Activated CD8-positive, alpha-beta memory T cell treated with anti-CD3 and anti-CD28 coated beads for 4 hours (primary cell): ENCODE measurements at regions not wholly inside any gene's neighbourhood (a gene's known extent, or its start where the extent isn't known, plus 50 kb on each side); places are given as distances from the start of the nearest gene placed in this dataset.

Source experiments
- DNase-seq, 2 donors: peaks; one replicate each; pipeline ENCODE4 v3.0.0-alpha.2; 2020; ENCODE audit warnings: low read depth in 2 of 2

GRCh38 chr2:125479143-125479636 is 1176.8 kb upstream of the GYPC start:
- DNase-seq: no peak

GRCh38 chr2:125490308-125490707 is 1165.7 kb upstream of the GYPC start:
- DNase-seq: no peak

- no peak for DNase-seq
These were observed 1164.3 kb upstream of the GYPC start for GRCh38 chr2:125491663-125492062.

- DNase-seq: no peak
These were observed 1143.6 kb upstream of the GYPC start for GRCh38 chr2:125512313-125512712.

GRCh38 chr2:125516496-125517109 is 1139.4 kb upstream of the GYPC start:
- no peak for DNase-seq

GRCh38 chr2:125526093-125526492 is 1129.9 kb upstream of the GYPC start:
- DNase-seq: no peak

- DNase-seq: no peak
These were observed 1120.9 kb upstream of the GYPC start for GRCh38 chr2:125535089-125535488.

GRCh38 chr2:125543968-125544514 is 1111.9 kb upstream of the GYPC start:
- no peak for DNase-seq

GRCh38 chr2:125553768-125554167 is 1102.2 kb upstream of the GYPC start:
- DNase-seq: no peak

GRCh38 chr2:125554956-125555355 is 1101.0 kb upstream of the GYPC start:
- DNase-seq: no peak

- no peak for DNase-seq
These were observed 1096.8 kb upstream of the GYPC start for GRCh38 chr2:125559186-125559585.

- no peak for DNase-seq
These were observed 1095.1 kb upstream of the GYPC start for GRCh38 chr2:125560855-125561254.

- DNase-seq: no peak
These were observed 1094.7 kb upstream of the GYPC start for GRCh38 chr2:125561302-125561701.

- no peak for DNase-seq
These were observed 1093.0 kb upstream of the GYPC start for GRCh38 chr2:125562924-125563323.

GRCh38 chr2:125564471-125564870 is 1091.5 kb upstream of the GYPC start:
- no peak for DNase-seq

GRCh38 chr2:125566422-125566821 is 1089.5 kb upstream of the GYPC start:
- DNase-seq: no peak

- DNase-seq: no peak
These were observed 1088.9 kb upstream of the GYPC start for GRCh38 chr2:125567100-125567499.

- no peak for DNase-seq
These were observed 1083.3 kb upstream of the GYPC start for GRCh38 chr2:125572660-125573059.

GRCh38 chr2:125573432-125573831 is 1082.5 kb upstream of the GYPC start:
- no peak for DNase-seq

GRCh38 chr2:125576558-125576957 is 1079.4 kb upstream of the GYPC start:
- DNase-seq: no peak

- DNase-seq: no peak
These were observed 1074.4 kb upstream of the GYPC start for GRCh38 chr2:125581557-125581956.

- no peak for DNase-seq
These were observed 1073.4 kb upstream of the GYPC start for GRCh38 chr2:125582516-125582915.

GRCh38 chr2:125584732-125585131 is 1071.2 kb upstream of the GYPC start:
- DNase-seq: no peak

- DNase-seq: no peak
These were observed 1067.2 kb upstream of the GYPC start for GRCh38 chr2:125588780-125589179.
